Duodenal mucosa (tissue), 2 donors: ENCODE measurements at regions not wholly inside any gene's neighbourhood (a gene's known extent, or its start where the extent isn't known, plus 50 kb on each side); places are given as distances from the start of the nearest gene placed in this dataset.
"Not testable (repeated sequence)": the region's sequence is repeated elsewhere in the genome, so short reads cannot be mapped to it uniquely, and the experiment has no call there.

ENCODE experiments used
- H3K27ac ChIP-seq: one replicate; pipeline ENCODE4 v1.7.0; 2013; ENCODE audit warnings: low read depth, low read length
- H3K27me3 ChIP-seq, 2 donors: one replicate each; pipeline ENCODE4 v1.7.0; 2013; ENCODE audit warnings: low read length in 2 of 2, control low read depth in 1 of 2; ENCODE audit not compliant: insufficient read depth in 2 of 2, control insufficient read depth in 1 of 2
- H3K36me3 ChIP-seq, 2 donors: one replicate each; pipeline ENCODE4 v1.7.0; 2013; ENCODE audit warnings: low read length in 2 of 2, control low read depth in 1 of 2; ENCODE audit not compliant: insufficient read depth in 2 of 2, control insufficient read depth in 1 of 2
- H3K4me1 ChIP-seq, 2 donors: one replicate each; pipeline ENCODE4 v1.7.0; 2013; ENCODE audit warnings: low read length in 2 of 2, control low read depth in 1 of 2; ENCODE audit not compliant: insufficient read depth in 2 of 2, control insufficient read depth in 1 of 2
- H3K4me3 ChIP-seq, 2 donors: one replicate each; pipeline ENCODE4 v1.7.0; 2013; ENCODE audit warnings: low read length in 2 of 2, low read depth in 1 of 2
- H3K9ac ChIP-seq, 2 donors: one replicate each; pipeline ENCODE4 v1.7.0; 2013; ENCODE audit warnings: low read length in 2 of 2, low read depth in 1 of 2
- H3K9me3 ChIP-seq, 2 donors: one replicate each; pipeline ENCODE4 v1.7.0; 2013; ENCODE audit warnings: low read length in 2 of 2, control low read depth in 1 of 2; ENCODE audit not compliant: control insufficient read depth in 1 of 2

GRCh38 chr14:19241451-19241850, 192.7 kb downstream of the POTEG start:
- H3K4me3 ChIP-seq, H3K4me1 ChIP-seq, H3K9ac ChIP-seq, H3K27ac ChIP-seq, H3K36me3 ChIP-seq, H3K27me3 ChIP-seq, H3K9me3 ChIP-seq: not testable (repeated sequence)

- not testable (repeated sequence) for H3K36me3 ChIP-seq, H3K9ac ChIP-seq, H3K27ac ChIP-seq, H3K27me3 ChIP-seq, H3K9me3 ChIP-seq, H3K4me1 ChIP-seq, H3K4me3 ChIP-seq
These were observed 191.6 kb downstream of the POTEG start for GRCh38 chr14:19242529-19242928.

- not testable (repeated sequence) for H3K9ac ChIP-seq, H3K36me3 ChIP-seq, H3K27ac ChIP-seq, H3K4me3 ChIP-seq, H3K4me1 ChIP-seq, H3K27me3 ChIP-seq, H3K9me3 ChIP-seq
These were observed 167.2 kb downstream of the POTEG start for GRCh38 chr14:19266908-19267307.

GRCh38 chr14:19267636-19268035, 166.5 kb downstream of the POTEG start:
- H3K4me3 ChIP-seq, H3K27ac ChIP-seq, H3K9me3 ChIP-seq, H3K27me3 ChIP-seq, H3K36me3 ChIP-seq, H3K9ac ChIP-seq, H3K4me1 ChIP-seq: not testable (repeated sequence)

GRCh38 chr14:19268047-19268627, 166.0 kb downstream of the POTEG start:
- H3K4me3 ChIP-seq, H3K9me3 ChIP-seq, H3K27me3 ChIP-seq, H3K4me1 ChIP-seq, H3K9ac ChIP-seq, H3K27ac ChIP-seq, H3K36me3 ChIP-seq: not testable (repeated sequence)

- not testable (repeated sequence) for H3K4me1 ChIP-seq, H3K27ac ChIP-seq, H3K36me3 ChIP-seq, H3K9ac ChIP-seq, H3K27me3 ChIP-seq, H3K4me3 ChIP-seq, H3K9me3 ChIP-seq
These were observed 161.9 kb downstream of the POTEG start for GRCh38 chr14:19272235-19272634.

GRCh38 chr14:19289669-19290068, 144.5 kb downstream of the POTEG start:
- not testable (repeated sequence) for H3K9me3 ChIP-seq, H3K4me1 ChIP-seq, H3K27ac ChIP-seq, H3K27me3 ChIP-seq, H3K9ac ChIP-seq, H3K4me3 ChIP-seq, H3K36me3 ChIP-seq

- not testable (repeated sequence) for H3K9me3 ChIP-seq, H3K4me3 ChIP-seq, H3K4me1 ChIP-seq, H3K9ac ChIP-seq, H3K27me3 ChIP-seq, H3K36me3 ChIP-seq, H3K27ac ChIP-seq
These were observed 133.9 kb downstream of the POTEG start for GRCh38 chr14:19300243-19300642.

- not testable (repeated sequence) for H3K9ac ChIP-seq, H3K36me3 ChIP-seq, H3K4me3 ChIP-seq, H3K27me3 ChIP-seq, H3K4me1 ChIP-seq, H3K9me3 ChIP-seq, H3K27ac ChIP-seq
These were observed 133.3 kb downstream of the POTEG start for GRCh38 chr14:19300838-19301237.

- H3K4me3 ChIP-seq, H3K27ac ChIP-seq, H3K9me3 ChIP-seq, H3K27me3 ChIP-seq, H3K9ac ChIP-seq, H3K4me1 ChIP-seq, H3K36me3 ChIP-seq: not testable (repeated sequence)
These were observed 130.3 kb downstream of the POTEG start for GRCh38 chr14:19303844-19304243.

- H3K4me3 ChIP-seq, H3K27ac ChIP-seq, H3K27me3 ChIP-seq, H3K36me3 ChIP-seq, H3K9ac ChIP-seq, H3K9me3 ChIP-seq, H3K4me1 ChIP-seq: not testable (repeated sequence)
These were observed 129.7 kb downstream of the POTEG start for GRCh38 chr14:19304442-19304841.
